ENCODE measurements at regions not wholly inside any gene's neighbourhood (a gene's known extent, or its start where the extent isn't known, plus 50 kb on each side); places are given as distances from the start of the nearest gene placed in this dataset.
A peak's percentile ranks its signal among the peaks of the same experiment; 100 is the strongest.
"Not testable (repeated sequence)": the region's sequence is repeated elsewhere in the genome, so short reads cannot be mapped to it uniquely, and the experiment has no call there.

DNA sequence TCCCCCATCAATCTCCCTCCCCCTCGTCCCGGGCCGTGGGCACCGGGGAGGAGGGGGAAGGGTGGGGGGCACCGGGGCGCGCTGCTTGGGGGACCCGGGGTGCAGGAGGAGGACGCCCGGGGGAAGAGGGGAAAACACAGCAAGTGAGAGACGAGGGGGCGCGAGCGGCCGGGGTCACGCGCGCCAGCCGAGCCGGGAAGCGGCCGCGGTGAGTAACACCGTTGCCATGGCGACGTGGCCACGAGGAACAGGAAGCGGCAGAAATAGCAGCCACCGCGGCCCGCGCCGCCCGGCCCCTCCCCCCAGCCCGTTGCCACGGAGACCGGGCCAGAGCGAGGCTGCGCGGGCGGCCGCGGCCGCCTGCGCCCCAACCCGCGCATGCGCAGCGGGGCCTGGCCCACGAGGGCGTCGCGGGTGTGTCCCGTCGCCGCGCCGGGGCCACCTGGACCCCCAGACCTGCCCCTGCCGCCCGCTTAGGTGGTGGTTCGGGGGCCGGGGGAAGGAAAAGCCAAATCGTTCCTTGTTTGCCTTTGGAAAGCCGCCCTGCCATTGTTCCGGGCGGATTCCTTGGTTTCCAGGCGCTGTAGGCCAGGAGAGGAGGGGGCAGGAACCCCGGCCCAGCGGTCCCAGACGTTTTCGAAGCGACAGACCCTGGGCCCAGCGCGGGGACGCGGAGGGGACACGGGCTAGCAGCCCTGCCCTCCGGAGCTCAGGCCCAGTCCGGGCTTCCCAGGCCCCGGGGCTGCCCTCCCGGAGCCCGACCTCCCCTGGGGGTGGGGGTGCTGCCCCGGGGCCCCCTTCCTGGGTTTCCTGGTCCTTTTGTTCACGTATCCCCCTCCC, 207.1 kb downstream of the C9orf50 start:
- H3K27me3 Mint-ChIP-seq: no peaks in the 10 kb centered on the region
- H3K4me1 Mint-ChIP-seq: peaks cover 21% of the 10 kb centered on the region
- ATAC-seq (ENCODE audit: low read depth): peak; percentile 74
- POLR2A ChIA-PET: interaction anchor here (0.6 to 3.3 kb wide), 8 partner anchors 9 to 52 kb away, joined by 3 to 28 read pairs (median 4); no protein-coding TSS in a partner anchor
- peaks cover 9% of the 10 kb centered on the region for H3K9me3 Mint-ChIP-seq
- peaks cover 9% of the 10 kb centered on the region for H3K36me3 Mint-ChIP-seq
- H3K4me3 Mint-ChIP-seq: peak overlapping the region; percentile 83
- DNase-seq: peak; percentile 100
- H3K27ac Mint-ChIP-seq: peak overlapping the region; percentile 95

DNA sequence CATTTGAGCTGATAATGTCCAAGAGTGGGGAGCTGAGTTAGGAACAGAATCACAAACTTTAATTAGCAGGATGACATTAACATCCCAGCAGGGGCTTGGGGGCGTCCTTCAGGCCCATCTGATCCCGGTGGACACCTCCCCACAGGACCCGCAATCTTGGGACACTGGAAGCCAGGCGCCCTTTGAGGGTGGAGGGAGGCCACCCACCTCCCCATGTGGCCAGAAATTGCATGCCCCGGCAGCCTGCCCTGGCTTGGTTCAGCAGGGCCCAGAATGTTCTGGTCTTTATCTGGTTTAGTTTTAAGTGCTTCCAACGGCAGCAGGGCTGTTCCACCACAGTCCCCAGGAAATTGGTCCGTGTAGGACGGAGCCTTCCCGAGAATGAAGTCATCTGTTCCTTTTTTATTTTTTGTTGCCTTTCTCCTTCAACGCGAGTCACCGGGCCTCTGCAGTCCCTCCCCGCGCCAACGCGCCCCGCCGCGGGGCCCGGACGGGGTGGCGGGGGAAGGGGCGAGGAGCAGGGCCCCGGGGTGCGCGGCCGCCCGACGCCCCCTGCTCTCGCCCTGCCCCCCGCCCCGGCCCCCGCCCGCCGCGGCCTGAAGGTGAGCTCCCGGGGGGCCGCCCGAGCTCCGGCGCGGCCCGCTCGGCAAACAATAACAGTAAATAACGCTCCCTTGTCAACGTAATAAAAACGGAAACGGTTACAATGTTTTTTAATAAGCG, 207.9 kb downstream of the C9orf50 start:
- no peak for DNase-seq
- POLR2A ChIA-PET: interaction anchor here (0.6 to 3.3 kb wide), 8 partner anchors 10 to 52 kb away, joined by 3 to 28 read pairs (median 4); no protein-coding TSS in a partner anchor
- peak overlapping the region; percentile 77 for H3K4me3 Mint-ChIP-seq

GRCh38 chr9:129412176-129412813, 208.6 kb downstream of the C9orf50 start:
- peaks cover 20% of the 10 kb centered on the region for H3K4me1 Mint-ChIP-seq
- ATAC-seq (ENCODE audit: low read depth); H3K9me3 Mint-ChIP-seq; DNase-seq; H3K27me3 Mint-ChIP-seq; H3K36me3 Mint-ChIP-seq: not testable (repeated sequence)
- POLR2A ChIA-PET: interaction anchor here (0.6 to 3.3 kb wide), 7 partner anchors 10 to 196 kb away, joined by 3 to 28 read pairs (median 4); no protein-coding TSS in a partner anchor
- peak overlapping the region; percentile 95 for H3K27ac Mint-ChIP-seq
- H3K4me3 Mint-ChIP-seq: peak overlapping the region; percentile 77

More for the DNA sequence above, 207.9 kb downstream of the C9orf50 start:
- peak overlapping the region; percentile 95 for H3K27ac Mint-ChIP-seq
- peaks cover 9% of the 10 kb centered on the region for H3K9me3 Mint-ChIP-seq
- peaks cover 9% of the 10 kb centered on the region for H3K36me3 Mint-ChIP-seq
- H3K27me3 Mint-ChIP-seq: no peaks in the 10 kb centered on the region
- H3K4me1 Mint-ChIP-seq: peaks cover 21% of the 10 kb centered on the region
- ATAC-seq (ENCODE audit: low read depth): peak; percentile 60

DNA sequence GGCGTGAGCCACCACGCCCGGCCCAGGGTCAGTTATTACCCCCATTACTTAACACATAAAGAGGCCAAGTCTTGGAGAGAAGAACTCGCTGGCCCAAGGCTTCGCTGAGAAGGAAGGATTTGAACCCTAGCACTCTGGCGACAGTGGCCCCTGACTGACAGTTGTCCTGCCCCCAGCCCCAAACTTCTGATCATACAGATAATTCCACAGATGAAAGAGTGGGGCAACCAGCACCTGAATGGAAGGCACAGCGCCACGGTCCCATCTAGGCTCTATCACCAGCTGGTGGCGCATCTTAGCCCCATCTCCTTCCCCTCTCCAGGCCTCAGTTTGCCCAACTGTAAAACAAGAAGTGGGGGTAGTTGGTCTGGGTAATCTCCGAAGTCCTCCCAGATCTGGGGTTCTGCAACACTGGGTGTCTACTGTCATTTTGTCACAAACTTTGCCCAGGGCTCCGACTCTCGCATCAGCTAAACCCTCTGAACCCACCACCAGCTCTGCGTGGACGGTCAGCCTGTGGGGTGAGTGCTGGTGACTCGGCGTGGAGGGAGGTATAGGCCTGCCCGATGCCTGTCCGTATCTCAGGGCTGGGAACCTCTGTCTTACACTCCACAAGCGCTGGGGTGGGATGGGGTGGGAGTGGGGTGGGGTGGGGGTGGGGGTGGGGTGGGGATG, 209.3 kb downstream of the C9orf50 start:
- POLR2A ChIA-PET: interaction anchor here (0.9 to 3.3 kb wide), 3 partner anchors 28 to 196 kb away, joined by 3 to 28 read pairs (median 17); no protein-coding TSS in a partner anchor
- ATAC-seq (ENCODE audit: low read depth) (no peak), DNase-seq (no peak)
- H3K36me3 Mint-ChIP-seq: peaks cover 9% of the 10 kb centered on the region
- no peaks in the 10 kb centered on the region for H3K27me3 Mint-ChIP-seq
- H3K4me3 Mint-ChIP-seq: no peak overlapping the region
- H3K27ac Mint-ChIP-seq: peak overlapping the region; percentile 49
- H3K4me1 Mint-ChIP-seq: peaks cover 18% of the 10 kb centered on the region
- H3K9me3 Mint-ChIP-seq: peaks cover 9% of the 10 kb centered on the region

- no peak for DNase-seq
- Mint-ChIP-seq H3K27me3 (no peaks in the 10 kb centered on the region), H3K27ac (peak overlapping the region; percentile 47), H3K4me1 (peaks cover 15% of the 10 kb centered on the region), H3K4me3 (no peak overlapping the region), H3K9me3 (peaks cover 9% of the 10 kb centered on the region), H3K36me3 (peaks cover 9% of the 10 kb centered on the region)
- ATAC-seq (ENCODE audit: low read depth): no peak
- POLR2A ChIA-PET: no interaction called here
These were observed 210.7 kb downstream of the C9orf50 start for GRCh38 chr9:129410226-129410625.

DNA sequence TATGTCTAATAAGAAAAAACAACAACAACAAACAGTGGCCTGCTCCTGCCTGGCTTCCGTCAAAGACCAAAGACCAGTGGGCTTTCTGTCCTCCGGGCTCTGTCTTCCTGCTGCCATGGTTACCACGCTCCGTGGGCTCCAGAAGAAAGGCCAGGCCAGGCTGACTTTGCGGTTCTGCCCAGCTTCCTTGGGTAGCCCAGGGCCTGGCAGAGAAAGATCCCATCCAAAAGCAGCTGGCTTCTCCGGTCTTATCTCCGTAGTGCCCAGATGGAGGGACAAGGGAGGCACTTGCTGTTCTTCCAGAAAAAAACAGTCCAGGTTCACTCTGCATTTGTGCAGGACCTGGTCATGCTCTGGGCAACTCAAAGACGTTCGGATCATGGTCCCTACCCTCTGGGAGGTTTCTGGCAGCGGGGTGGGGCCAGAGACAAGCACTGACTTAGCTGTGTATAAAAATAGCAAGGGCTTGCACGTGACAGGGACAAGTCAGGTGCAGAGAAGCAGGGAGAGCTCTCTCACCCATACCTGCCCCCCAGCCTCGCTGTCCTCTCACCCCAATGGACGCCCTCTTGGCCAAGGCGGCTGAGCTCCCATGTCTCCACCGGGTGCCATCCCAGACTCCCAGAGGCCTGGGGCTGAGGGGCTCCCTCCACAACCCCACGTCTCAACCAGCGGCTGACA, 212.2 kb downstream of the C9orf50 start:
- peaks cover 2% of the 10 kb centered on the region for H3K27me3 Mint-ChIP-seq
- H3K4me1 Mint-ChIP-seq: peaks cover 10% of the 10 kb centered on the region
- H3K36me3 Mint-ChIP-seq: peaks cover 9% of the 10 kb centered on the region
- POLR2A ChIA-PET: interaction anchor here (1.3 kb wide), 1 partner anchor 25 kb away, joined by 4 read pairs; no protein-coding TSS in a partner anchor
- no peak overlapping the region for H3K4me3 Mint-ChIP-seq
- ATAC-seq (ENCODE audit: low read depth): no peak
- DNase-seq: no peak
- peaks cover 9% of the 10 kb centered on the region for H3K9me3 Mint-ChIP-seq
- H3K27ac Mint-ChIP-seq: no peak overlapping the region

DNA sequence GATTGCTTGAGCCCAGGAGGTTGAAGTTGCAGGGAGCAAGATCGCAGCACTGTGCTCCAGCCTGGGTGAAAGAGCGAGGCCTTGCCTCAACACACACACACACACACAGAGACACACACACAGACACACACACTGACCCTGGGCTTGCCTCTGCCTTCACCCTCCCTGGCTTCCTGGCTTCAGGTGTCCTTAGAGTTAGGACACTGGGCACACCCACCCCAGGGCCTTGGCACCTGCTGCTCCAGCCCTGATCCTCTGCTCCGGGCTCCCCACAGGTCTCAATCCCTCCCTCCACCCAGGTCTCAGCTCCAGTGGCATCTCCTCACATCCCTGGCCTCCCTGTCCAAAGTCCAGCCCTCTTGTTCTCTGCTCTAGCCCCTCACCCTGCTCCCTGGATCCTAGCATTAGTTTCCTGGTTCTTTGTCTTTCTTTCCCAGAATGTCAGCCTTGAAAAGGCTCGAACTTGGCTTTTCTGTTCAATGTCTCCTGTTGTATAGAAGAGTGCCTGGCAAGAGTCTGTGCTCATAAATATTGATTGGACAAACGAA, 212.9 kb downstream of the C9orf50 start:
- H3K36me3 Mint-ChIP-seq: peaks cover 9% of the 10 kb centered on the region
- no peak overlapping the region for H3K4me3 Mint-ChIP-seq
- DNase-seq (no peak), ATAC-seq (ENCODE audit: low read depth) (no peak)
- H3K9me3 Mint-ChIP-seq: peaks cover 9% of the 10 kb centered on the region
- POLR2A ChIA-PET: interaction anchor here (1.3 kb wide), 1 partner anchor 24 kb away, joined by 4 read pairs; no protein-coding TSS in a partner anchor
- peak overlapping the region; percentile 39 for H3K27ac Mint-ChIP-seq
- peaks cover 10% of the 10 kb centered on the region for H3K4me1 Mint-ChIP-seq
- peaks cover 2% of the 10 kb centered on the region for H3K27me3 Mint-ChIP-seq

GRCh38 chr9:129406278-129407225, 214.3 kb downstream of the C9orf50 start:
- POLR2A ChIA-PET: no interaction called here
- ATAC-seq (ENCODE audit: low read depth) (no peak), DNase-seq (no peak)
- H3K36me3 Mint-ChIP-seq: peaks cover 9% of the 10 kb centered on the region
- peaks cover 8% of the 10 kb centered on the region for H3K4me1 Mint-ChIP-seq
- H3K9me3 Mint-ChIP-seq: peaks cover 9% of the 10 kb centered on the region
- H3K27me3 Mint-ChIP-seq: peaks cover 2% of the 10 kb centered on the region
- peak overlapping the region; percentile 25 for H3K27ac Mint-ChIP-seq
- H3K4me3 Mint-ChIP-seq: no peak overlapping the region

- peaks cover 8% of the 10 kb centered on the region for H3K4me1 Mint-ChIP-seq
- H3K9me3 Mint-ChIP-seq: peaks cover 8% of the 10 kb centered on the region
- ATAC-seq (ENCODE audit: low read depth): no peak
- peaks cover 8% of the 10 kb centered on the region for H3K36me3 Mint-ChIP-seq
- POLR2A ChIA-PET: no interaction called here
- no peak for DNase-seq
- no peak overlapping the region for H3K4me3 Mint-ChIP-seq
- no peak overlapping the region for H3K27ac Mint-ChIP-seq
- peaks cover 2% of the 10 kb centered on the region for H3K27me3 Mint-ChIP-seq
These were observed 215.1 kb downstream of the C9orf50 start for GRCh38 chr9:129405827-129406213.

DNA sequence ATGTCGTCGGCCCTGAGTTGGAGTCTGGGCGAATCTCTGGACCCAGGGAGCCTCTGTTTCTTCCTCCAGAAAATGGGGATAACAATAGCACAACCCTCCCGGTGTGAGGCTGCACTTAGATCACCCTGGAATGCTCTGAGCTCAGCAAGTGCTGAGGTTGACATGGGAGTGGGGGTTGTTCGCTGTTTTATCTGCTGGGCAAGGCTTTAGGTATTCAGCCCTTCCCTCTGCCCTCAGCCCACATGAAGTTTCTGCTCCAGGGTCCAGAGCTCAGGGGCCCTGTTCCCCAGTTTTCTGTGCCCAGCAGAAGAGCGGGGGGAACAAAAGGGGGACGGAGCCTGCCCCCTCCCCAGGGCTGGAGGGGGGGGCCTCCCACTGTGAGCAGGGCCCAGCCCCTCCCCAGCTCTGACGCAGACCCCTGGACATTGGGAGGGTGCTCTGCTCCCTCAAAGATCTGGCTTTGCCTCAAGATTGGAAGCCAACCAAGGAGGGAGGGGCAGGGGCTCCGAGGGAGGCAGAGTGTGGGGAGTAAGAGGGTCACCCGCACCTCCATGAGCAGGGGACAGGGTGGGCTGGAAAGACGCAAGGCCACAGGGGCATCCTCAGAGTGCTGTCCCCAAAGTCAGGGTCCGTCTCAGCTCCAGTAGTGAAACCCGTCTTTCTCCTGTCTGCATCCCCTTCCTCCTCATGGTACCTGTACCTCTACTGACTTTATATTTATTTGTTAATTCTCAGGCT, 215.6 kb downstream of the C9orf50 start:
- Mint-ChIP-seq H3K36me3 (peaks cover 3% of the 10 kb centered on the region), H3K4me1 (peaks cover 3% of the 10 kb centered on the region), H3K4me3 (no peak overlapping the region), H3K27me3 (peaks cover 2% of the 10 kb centered on the region), H3K9me3 (peaks cover 2% of the 10 kb centered on the region), H3K27ac (no peak overlapping the region)
- DNase-seq (no peak), ATAC-seq (ENCODE audit: low read depth) (no peak)
- POLR2A ChIA-PET: interaction anchor here (0.6 kb wide), 1 partner anchor 14 kb away, joined by 3 read pairs; no protein-coding TSS in a partner anchor

DNA sequence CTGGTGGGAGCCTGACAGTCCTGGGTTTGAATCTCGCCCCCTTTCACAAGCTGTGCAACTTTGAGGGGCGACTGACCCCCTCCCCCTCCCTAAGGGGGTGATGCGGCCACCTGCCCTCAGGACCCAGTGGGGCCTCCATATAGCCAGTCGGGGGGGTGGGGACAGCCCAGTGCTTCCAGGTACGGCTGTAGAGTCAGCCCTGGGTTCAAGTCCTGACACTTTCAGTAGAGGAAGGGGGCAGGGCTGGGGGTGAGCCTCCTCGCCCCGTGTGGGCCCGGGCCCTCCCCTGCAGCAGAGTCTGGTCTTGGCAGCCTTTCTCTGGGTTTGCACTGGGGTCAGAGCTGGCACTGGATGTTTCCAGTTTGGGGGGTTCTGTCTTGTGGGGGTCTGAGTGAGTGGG, 216.3 kb downstream of the C9orf50 start:
- H3K4me3 Mint-ChIP-seq: no peak overlapping the region
- H3K27me3 Mint-ChIP-seq: peaks cover 2% of the 10 kb centered on the region
- H3K36me3 Mint-ChIP-seq: no peaks in the 10 kb centered on the region
- ATAC-seq (ENCODE audit: low read depth) (no peak), DNase-seq (no peak)
- H3K9me3 Mint-ChIP-seq: no peaks in the 10 kb centered on the region
- no peak overlapping the region for H3K27ac Mint-ChIP-seq
- POLR2A ChIA-PET: interaction anchor here (0.6 kb wide), 1 partner anchor 13 kb away, joined by 3 read pairs; no protein-coding TSS in a partner anchor
- H3K4me1 Mint-ChIP-seq: peaks cover 1% of the 10 kb centered on the region
